ENCODE measurements at regions not wholly inside any gene's neighbourhood (a gene's known extent, or its start where the extent isn't known, plus 50 kb on each side); places are given as distances from the start of the nearest gene placed in this dataset.

- TF ChIP-seq CTCF (conservative IDR thresholded peaks at IDR 0.05; ENCODE audit: low read depth, low read length) (no peak), EZH2 (IDR thresholded peaks at IDR 0.05; ENCODE audit: low read length, unreplicated experiment) (no peak)
Observed at GRCh38 chr10:43318456-43318855, 51.6 kb upstream of the RASGEF1A start.

All from PC-3 (cell line).